ENCODE measurements at regions not wholly inside any gene's neighbourhood (a gene's known extent, or its start where the extent isn't known, plus 50 kb on each side); places are given as distances from the start of the nearest gene placed in this dataset.
"Not testable (repeated sequence)": the region's sequence is repeated elsewhere in the genome, so short reads cannot be mapped to it uniquely, and the experiment has no call there.

- in situ Hi-C loops (cut with MboI; ENCODE audit: low sequenced_read_pairs), result no loop called here
Measured at GRCh38 chr6:9159051-9159450, 723.7 kb upstream of the SLC35B3 start.

- in situ Hi-C loops (cut with MboI; ENCODE audit: low sequenced_read_pairs), result no loop called here
Measured at GRCh38 chr6:9155836-9156235, 720.5 kb upstream of the SLC35B3 start.

GRCh38 chr6:9143140-9143539 lies 707.8 kb upstream of the SLC35B3 start:
- in situ Hi-C loops (cut with MboI; ENCODE audit: low sequenced_read_pairs), result no loop called here

DNA sequence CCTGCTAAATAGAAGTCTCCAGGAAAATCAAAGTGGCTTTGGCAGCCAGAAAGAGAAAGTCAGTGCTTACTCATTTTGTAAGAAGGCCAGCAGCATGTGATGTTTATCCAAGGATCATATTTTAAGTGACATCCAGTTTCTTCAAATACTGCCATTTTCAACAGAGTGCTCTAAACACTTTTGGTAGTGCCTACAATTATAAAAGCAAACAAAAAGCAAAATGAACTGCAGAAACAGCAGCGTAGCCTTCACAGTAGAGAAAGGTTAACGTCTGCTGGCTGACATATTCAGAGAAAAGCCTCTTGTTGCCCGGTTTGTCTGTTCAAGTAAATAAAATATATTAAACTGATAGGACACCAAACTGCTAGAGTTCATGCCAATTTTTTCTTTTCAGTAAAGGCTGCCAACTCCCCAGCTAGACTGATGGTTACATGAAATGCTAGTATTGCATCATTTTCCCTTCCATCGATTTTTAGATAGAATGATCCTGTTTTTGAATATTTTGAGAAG lies 705.7 kb upstream of the SLC35B3 start:
- in situ Hi-C loops (cut with MboI; ENCODE audit: low sequenced_read_pairs), result no loop called here

- in situ Hi-C loops (cut with MboI; ENCODE audit: low sequenced_read_pairs), result no loop called here
Measured at GRCh38 chr6:9140172-9140571, 704.8 kb upstream of the SLC35B3 start.

- in situ Hi-C loops (cut with MboI; ENCODE audit: low sequenced_read_pairs), result no loop called here
Measured at GRCh38 chr6:9139746-9140145, 704.4 kb upstream of the SLC35B3 start.

GRCh38 chr6:9138936-9139335 lies 703.6 kb upstream of the SLC35B3 start:
- in situ Hi-C loops (cut with MboI; ENCODE audit: low sequenced_read_pairs), result no loop called here

DNA sequence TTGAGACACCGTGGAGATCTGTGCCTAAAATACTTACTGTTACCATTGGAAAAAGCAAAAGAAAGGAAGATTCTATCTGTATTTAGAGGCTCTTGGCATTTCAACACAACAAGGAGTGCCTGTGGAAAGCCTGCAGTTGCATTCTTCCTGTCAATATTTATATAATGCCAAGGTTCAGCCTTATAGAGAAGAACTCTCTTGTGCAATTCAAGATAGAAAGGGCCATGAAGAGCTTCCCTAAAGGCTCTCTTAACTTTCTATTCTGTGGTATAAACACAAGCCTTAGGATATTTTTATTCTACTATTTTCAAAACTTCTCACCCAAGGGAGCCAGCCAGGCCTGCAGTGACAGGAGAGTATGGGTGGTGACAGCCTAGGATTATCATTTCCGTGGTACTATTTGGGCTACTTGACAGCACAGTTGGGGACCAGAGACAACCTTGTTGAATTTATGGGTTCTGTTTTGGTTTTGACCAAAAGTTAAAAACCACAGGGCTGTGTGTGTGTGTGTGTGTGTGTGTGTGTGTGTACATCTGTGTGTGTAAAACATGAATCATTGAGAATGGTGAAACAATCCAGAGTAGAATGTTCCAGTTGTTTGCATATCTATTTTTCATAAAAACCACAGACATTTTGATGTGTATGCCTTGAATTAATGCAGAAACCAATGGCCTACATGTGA lies 700.9 kb upstream of the SLC35B3 start:
- in situ Hi-C loops (cut with MboI; ENCODE audit: low sequenced_read_pairs), result no loop called here

- in situ Hi-C loops (cut with MboI; ENCODE audit: low sequenced_read_pairs), result no loop called here
Measured at GRCh38 chr6:9131616-9132015, 696.3 kb upstream of the SLC35B3 start.

- in situ Hi-C loops (cut with MboI; ENCODE audit: low sequenced_read_pairs), result no loop called here
Measured at GRCh38 chr6:9131201-9131600, 695.9 kb upstream of the SLC35B3 start.

DNA sequence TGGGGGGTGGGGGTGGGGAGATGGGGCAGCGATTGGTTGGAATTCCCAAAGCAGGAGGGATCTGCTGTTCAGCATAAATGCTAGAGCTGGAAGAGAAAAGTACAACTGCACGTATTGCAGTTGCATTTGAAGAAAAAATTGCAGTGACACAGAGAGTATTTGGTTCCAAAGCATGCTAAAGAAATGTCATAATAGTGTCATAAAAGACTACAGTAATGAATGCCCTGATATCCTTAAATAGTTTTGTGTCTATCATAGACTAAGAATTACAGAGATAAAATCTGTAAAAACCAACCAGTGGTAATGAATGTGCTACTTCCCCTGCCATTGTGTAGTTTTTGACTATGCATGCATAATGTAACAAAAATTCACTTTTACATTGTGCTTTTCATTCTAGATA lies 693.6 kb upstream of the SLC35B3 start:
- in situ Hi-C loops (cut with MboI; ENCODE audit: low sequenced_read_pairs), result no loop called here

DNA sequence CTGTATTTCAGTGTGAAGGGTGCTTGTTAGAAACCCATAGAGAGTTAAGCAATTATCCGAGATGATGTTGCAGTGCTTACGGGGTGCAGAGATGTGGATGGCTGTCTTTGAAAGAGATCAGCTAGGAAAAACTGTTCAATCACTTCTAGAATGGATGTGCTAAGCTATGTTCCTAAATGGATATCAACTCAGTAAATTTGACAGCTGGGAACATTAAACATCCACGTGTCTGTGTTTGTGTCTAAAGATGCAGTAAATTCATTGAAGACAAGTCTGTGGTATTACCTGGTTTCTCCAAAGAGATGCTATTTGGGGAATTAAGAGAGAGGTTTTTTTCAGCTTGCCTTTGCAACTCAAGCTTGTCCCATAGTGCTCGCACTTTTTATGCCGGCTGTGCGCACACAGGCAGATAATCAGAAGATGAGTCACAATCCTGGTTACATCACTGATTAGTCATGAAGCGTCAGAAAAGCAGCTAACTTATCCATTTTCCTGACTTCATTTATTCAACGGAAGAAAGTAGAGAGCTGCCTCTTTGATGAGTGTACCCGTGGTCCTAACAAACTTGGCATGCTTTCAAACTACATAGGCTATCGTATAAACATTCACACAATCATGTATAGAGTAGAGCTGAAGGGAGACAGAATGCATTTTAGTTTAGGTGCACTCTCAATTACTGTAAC lies 691.7 kb upstream of the SLC35B3 start:
- in situ Hi-C loops (cut with MboI; ENCODE audit: low sequenced_read_pairs), result no loop called here

DNA sequence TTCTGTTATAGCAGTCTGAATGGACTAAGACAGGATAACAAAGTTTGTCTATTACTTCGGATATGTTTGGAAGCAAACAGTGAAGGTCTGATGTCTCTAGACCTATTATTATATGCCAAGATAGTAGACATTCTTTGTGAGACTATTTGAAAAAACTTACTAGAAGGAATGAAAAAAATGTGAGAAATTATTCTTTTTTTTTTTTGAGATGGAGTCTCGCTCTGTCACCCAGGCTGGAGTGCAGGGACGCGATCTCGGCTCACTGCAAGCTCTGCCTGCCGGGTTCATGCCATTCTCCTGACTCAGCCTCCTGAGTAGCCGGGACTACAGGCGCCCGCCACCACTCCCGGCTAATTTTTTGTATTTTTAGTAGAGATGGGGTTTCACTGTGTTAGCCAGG lies 690.7 kb upstream of the SLC35B3 start:
- in situ Hi-C loops (cut with MboI; ENCODE audit: low sequenced_read_pairs), result not testable (repeated sequence)

DNA sequence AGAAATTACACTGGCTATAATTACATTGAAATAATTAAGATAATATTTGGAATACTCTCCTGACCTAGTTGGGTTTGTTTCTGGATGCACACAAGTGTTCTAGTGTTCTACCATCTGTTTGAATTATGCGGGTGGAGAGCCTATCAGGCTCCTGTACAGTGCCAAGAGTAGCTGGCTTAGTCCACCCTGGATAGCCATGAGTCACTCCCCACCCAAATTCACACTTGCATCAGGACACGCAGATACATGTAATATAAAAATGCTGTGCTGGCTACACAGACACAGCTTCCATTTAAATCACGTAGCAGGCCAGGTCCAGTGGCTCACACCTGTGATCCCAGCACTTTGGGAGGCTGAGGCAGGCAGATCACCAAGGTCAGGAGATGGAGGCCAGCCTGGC lies 686.2 kb upstream of the SLC35B3 start:
- in situ Hi-C loops (cut with MboI; ENCODE audit: low sequenced_read_pairs), result no loop called here

DNA sequence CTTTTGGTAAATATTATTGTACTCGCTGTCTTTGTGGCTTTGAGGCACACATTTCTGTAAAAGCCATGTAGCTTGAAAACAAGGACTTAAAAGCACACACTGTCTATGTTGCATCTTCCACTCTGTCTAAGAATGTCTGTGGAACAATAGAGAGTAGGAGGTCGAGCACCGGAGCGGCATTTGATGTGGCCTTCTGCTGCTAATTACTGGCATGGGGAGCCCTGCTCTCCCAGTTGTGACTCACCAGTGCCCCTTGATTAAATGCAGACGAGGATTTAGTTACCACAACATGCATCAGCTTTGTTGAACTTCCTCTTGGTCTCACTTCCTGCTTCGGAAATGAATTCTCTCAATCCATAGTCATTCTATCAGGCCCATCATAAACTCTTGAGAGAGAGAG lies 680.7 kb upstream of the SLC35B3 start:
- in situ Hi-C loops (cut with MboI; ENCODE audit: low sequenced_read_pairs), result no loop called here

GRCh38 chr6:9112544-9112943 lies 677.2 kb upstream of the SLC35B3 start:
- in situ Hi-C loops (cut with MboI; ENCODE audit: low sequenced_read_pairs), result no loop called here

DNA sequence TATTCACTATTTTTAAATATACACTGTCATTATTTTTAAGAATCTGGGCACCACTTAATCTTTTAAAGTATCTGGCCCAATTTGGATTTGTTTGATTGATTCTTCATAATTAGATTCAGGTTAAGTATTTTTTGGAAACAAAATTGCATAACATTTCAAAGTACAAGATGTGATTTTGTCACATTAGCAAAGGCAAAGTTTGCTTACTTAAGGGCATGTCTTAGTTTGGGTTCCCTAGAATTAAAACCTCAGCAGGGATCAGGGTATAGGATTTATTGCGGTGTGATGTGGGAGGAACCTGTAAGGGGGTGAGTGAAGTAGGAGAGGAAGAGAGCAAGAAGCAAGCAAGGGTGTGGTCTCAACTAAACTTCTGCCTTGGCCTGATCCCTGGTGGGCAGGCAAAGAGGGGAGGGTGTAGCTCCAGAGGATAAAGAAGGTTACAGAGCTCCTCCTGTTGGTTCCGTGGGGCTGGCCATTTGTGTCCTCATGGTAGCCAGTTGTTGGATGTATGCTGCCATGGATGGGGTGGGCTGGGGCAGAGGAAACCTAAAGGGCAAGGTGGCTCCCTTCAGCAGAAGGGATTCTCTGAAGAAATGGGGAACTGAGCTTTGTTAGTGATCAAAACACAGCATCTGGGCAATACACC lies 668.7 kb upstream of the SLC35B3 start:
- in situ Hi-C loops (cut with MboI; ENCODE audit: low sequenced_read_pairs), result no loop called here

- in situ Hi-C loops (cut with MboI; ENCODE audit: low sequenced_read_pairs), result no loop called here
Measured at GRCh38 chr6:9101920-9102319, 666.6 kb upstream of the SLC35B3 start.

DNA sequence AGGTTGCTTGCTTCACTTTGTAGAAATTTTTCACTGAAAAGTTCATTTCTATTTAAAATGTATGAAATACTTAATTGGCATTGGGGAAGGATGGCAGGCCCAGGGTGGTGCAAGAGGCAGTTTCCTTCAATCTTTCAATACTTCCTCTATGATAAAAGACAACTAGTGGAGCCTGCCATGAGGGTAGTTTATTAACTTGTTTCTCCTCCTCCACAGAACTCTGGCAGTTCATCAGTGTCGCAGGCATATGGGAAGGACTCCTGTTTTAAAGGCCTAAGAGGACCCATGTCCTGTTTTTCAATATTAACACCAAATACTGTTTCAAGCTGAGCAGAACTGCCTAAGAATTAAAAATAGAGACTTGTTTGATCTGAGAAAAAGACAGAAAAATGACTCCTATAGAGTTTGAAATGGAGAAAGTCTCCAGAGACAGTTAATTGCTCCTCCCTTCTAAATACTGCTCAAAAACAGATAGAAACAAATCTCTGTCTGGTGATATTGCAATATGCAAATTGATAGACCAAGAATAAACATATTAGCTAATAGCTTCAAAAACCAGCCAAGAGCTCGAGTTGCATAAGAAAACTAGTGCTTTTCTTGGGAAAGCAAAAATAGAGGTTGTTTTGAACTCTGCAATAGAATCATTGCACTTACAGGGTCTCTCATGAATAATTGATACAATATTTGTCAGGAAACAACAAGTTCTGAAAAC lies 665.7 kb upstream of the SLC35B3 start:
- in situ Hi-C loops (cut with MboI; ENCODE audit: low sequenced_read_pairs), result no loop called here

GRCh38 chr6:9095729-9096128 lies 660.4 kb upstream of the SLC35B3 start:
- in situ Hi-C loops (cut with MboI; ENCODE audit: low sequenced_read_pairs), result no loop called here

DNA sequence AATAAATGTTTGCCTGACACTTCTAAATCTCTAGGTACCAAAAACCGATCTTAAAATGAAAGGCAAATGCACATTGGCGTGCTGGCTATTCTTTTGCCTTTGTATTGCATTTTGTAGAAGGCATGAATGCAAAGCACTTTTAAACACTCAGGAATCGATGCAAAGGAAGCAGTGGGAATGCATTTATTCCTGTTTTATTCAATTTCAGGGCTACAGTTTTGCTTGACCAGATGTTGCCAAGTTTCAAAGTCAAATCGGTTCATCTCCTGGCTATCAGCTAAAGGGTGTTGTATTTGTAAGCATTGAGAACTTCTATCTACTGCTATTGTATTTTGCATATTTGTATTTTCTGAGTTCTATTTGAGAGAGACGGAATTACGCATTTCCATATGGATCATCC lies 659.8 kb upstream of the SLC35B3 start:
- in situ Hi-C loops (cut with MboI; ENCODE audit: low sequenced_read_pairs), result no loop called here

Measured in HL-60/S4 treated with phorbol 12-myristate 13-acetate at 8.2 ng/mL for 4 days and 3 days (cell line).